H1 (cell line): ENCODE measurements at regions not wholly inside any gene's neighbourhood (a gene's known extent, or its start where the extent isn't known, plus 50 kb on each side); places are given as distances from the start of the nearest gene placed in this dataset.

Experiments
- CTCF ChIA-PET: fragments of 300-600 bp; sonication (Branson Sonifier 250); formaldehyde crosslinking; loops from one replicate; lab custom pipeline; 2021; ENCODE audit not compliant: partially characterized antibody; lab: Charles Lee
- POLR2A ChIA-PET: fragments of 300-600 bp; sonication (Branson Sonifier 250); formaldehyde crosslinking; loops from one replicate; lab custom pipeline; 2021; ENCODE audit warnings: inconsistent platforms; ENCODE audit not compliant: partially characterized antibody; lab: Charles Lee
- DNase-seq, 2 experiments: peaks; one replicate each; pipeline versions ENCODE4 v3.0.0 to v3.0.0-alpha.2; 2010 to 2022; ENCODE audit warnings: low spot score in 2 of 2, low read depth in 1 of 2, mixed read lengths in 1 of 2
- FAIRE-seq: peaks from 2 replicates; lab custom pipeline; 2011; peaks lifted over from hg19 to GRCh38; lab: Jason Lieb, UNC
- H2AFZ ChIP-seq: 2 replicates; pipeline ENCODE4 v1.8.1; 2012; ENCODE audit warnings: low read length, inconsistent platforms
- H2AK5ac ChIP-seq: 2 replicates; pipeline ENCODE4 v1.6.1; 2013; ENCODE audit warnings: low read depth, low read length
- H2BK120ac ChIP-seq: replicated peaks from 2 replicates; pipeline ENCODE3; 2013; ENCODE audit warnings: low read depth, low read length, inconsistent platforms
- H2BK12ac ChIP-seq: 2 replicates; pipeline ENCODE4 v1.6.1; 2013; ENCODE audit warnings: low read depth, low read length
- H2BK15ac ChIP-seq: 2 replicates; pipeline ENCODE4 v1.6.1; 2013; ENCODE audit warnings: low read length
- H2BK20ac ChIP-seq: 2 replicates; pipeline ENCODE4 v1.6.1; 2013; ENCODE audit warnings: low read length
- H2BK5ac ChIP-seq: 2 replicates; pipeline ENCODE4 v1.6.1; 2013; ENCODE audit warnings: low read depth, low read length
- H3K14ac ChIP-seq: 2 replicates; pipeline ENCODE4 v1.6.1; 2013; ENCODE audit warnings: inconsistent platforms; ENCODE audit not compliant: insufficient read length
- H3K18ac ChIP-seq: 2 replicates; pipeline ENCODE4 v1.6.1; 2013; ENCODE audit warnings: low read length; ENCODE audit errors: extremely low read depth
- H3K23ac ChIP-seq: 2 replicates; pipeline ENCODE4 v1.6.1; 2013; ENCODE audit warnings: inconsistent platforms; ENCODE audit not compliant: insufficient read length
- H3K23me2 ChIP-seq: 2 replicates; pipeline ENCODE4 v1.6.1; 2013; ENCODE audit warnings: low read depth, low read length
- H3K27ac ChIP-seq: 2 replicates; pipeline ENCODE4 v1.6.1; 2011; ENCODE audit warnings: low read depth, low read length, inconsistent platforms
- H3K27me3 ChIP-seq, 4 experiments: replicated peaks in 1 of 4; 1 replicate in 1 of 4; 2 replicates in 3 of 4; pipeline versions ENCODE4 v1.6.1 to v1.8.1; 2011 to 2013; ENCODE audit warnings: low read length in 3 of 4, mild to moderate bottlenecking in 3 of 4, inconsistent platforms in 2 of 4, mixed read lengths in 2 of 4, moderate library complexity in 1 of 4; ENCODE audit not compliant: control insufficient read depth in 3 of 4, insufficient read depth in 3 of 4; ENCODE audit errors: extremely low read depth in 1 of 4
- H3K36me3 ChIP-seq, 4 experiments: 2 replicates each; pipeline versions ENCODE4 v1.6.1 to v1.8.1; 2011 to 2013; ENCODE audit warnings: mild to moderate bottlenecking in 4 of 4, low read length in 3 of 4, moderate library complexity in 2 of 4, control low read depth in 1 of 4, inconsistent platforms in 1 of 4; ENCODE audit not compliant: insufficient read depth in 4 of 4, control insufficient read depth in 2 of 4
- H3K4ac ChIP-seq: replicated peaks from 2 replicates; pipeline ENCODE3; 2013; ENCODE audit warnings: low read length, low read depth, mixed read lengths, inconsistent platforms; ENCODE audit not compliant: insufficient read length
- H3K4me1 ChIP-seq, 4 experiments: replicated peaks in 1 of 4; 1 replicate in 1 of 4; 2 replicates in 3 of 4; pipeline versions ENCODE4 v1.6.1 to v1.8.1; 2011 to 2013; ENCODE audit warnings: low read length in 3 of 4, inconsistent platforms in 2 of 4, mixed read lengths in 1 of 4; ENCODE audit not compliant: insufficient read depth in 4 of 4, control insufficient read depth in 3 of 4
- H3K4me2 ChIP-seq, 2 experiments: 2 replicates each; pipeline versions ENCODE4 v1.6.1 to v1.8.1; 2011 to 2013; ENCODE audit warnings: low read depth in 2 of 2, low read length in 2 of 2, control low read depth in 1 of 2, inconsistent platforms in 1 of 2, mild to moderate bottlenecking in 1 of 2; ENCODE audit not compliant: insufficient read depth in 1 of 2
- H3K4me3 ChIP-seq, 4 experiments: fragments of 200-600, 300-600 bp in 1 of 4; sonication (generic), shearing (Covaris generic), sonication (Bioruptor Twin) in 1 of 4; 2 replicates each; pipeline versions ENCODE4 v1.5.1 to v1.8.1; 2011 to 2016; ENCODE audit warnings: low read length in 4 of 4, low read depth in 3 of 4, control low read depth in 2 of 4, inconsistent platforms in 2 of 4, mild to moderate bottlenecking in 2 of 4, mixed read lengths in 1 of 4, moderate library complexity in 1 of 4; ENCODE audit not compliant: insufficient read depth in 2 of 4; ENCODE audit errors: extremely low read depth in 1 of 4
- H3K56ac ChIP-seq: replicated peaks from 2 replicates; pipeline ENCODE3; 2013; ENCODE audit warnings: low read depth, mild to moderate bottlenecking, mixed read lengths, low read length, inconsistent platforms; ENCODE audit not compliant: insufficient read length
- H3K79me1 ChIP-seq: 2 replicates; pipeline ENCODE4 v1.6.1; 2013; ENCODE audit warnings: low read depth, low read length, control low read depth
- H3K79me2 ChIP-seq, 2 experiments: 2 replicates each; pipeline versions ENCODE4 v1.6.1 to v1.8.1; 2012 to 2013; ENCODE audit warnings: low read length in 2 of 2, mild to moderate bottlenecking in 2 of 2, inconsistent platforms in 1 of 2; ENCODE audit not compliant: insufficient read depth in 2 of 2, control insufficient read depth in 1 of 2
- H3K9ac ChIP-seq, 4 experiments: replicated peaks in 1 of 4; 1 replicate in 1 of 4; 2 replicates in 3 of 4; pipeline versions ENCODE4 v1.6.1 to v1.8.1; 2011 to 2013; ENCODE audit warnings: low read depth in 3 of 4, low read length in 3 of 4, control low read depth in 2 of 4, mild to moderate bottlenecking in 2 of 4, moderate library complexity in 2 of 4, inconsistent platforms in 1 of 4; ENCODE audit errors: extremely low read depth in 1 of 4
- H3K9me3 ChIP-seq, 2 experiments: 2 replicates each; pipeline versions ENCODE4 v1.6.1 to v1.8.1; 2012 to 2013; ENCODE audit warnings: mild to moderate bottlenecking in 2 of 2, moderate library complexity in 2 of 2, control low read depth in 1 of 2, inconsistent platforms in 1 of 2, low read depth in 1 of 2, low read length in 1 of 2, mixed read lengths in 1 of 2; ENCODE audit not compliant: insufficient read depth in 2 of 2
- H4K20me1 ChIP-seq, 2 experiments: replicated peaks in 1 of 2; 2 replicates each; pipeline versions ENCODE3 to v1.8.1; 2011 to 2013; ENCODE audit warnings: inconsistent platforms in 2 of 2, low read length in 2 of 2, mild to moderate bottlenecking in 1 of 2; ENCODE audit not compliant: insufficient read depth in 2 of 2, control insufficient read depth in 1 of 2
- H4K5ac ChIP-seq: 2 replicates; pipeline ENCODE4 v1.6.1; 2013; ENCODE audit warnings: low read length, low read depth, mixed read lengths, inconsistent platforms; ENCODE audit not compliant: insufficient read length
- H4K8ac ChIP-seq: 2 replicates; pipeline ENCODE4 v1.8.0; 2013; ENCODE audit warnings: mild to moderate bottlenecking, moderate library complexity, low read length, inconsistent platforms; ENCODE audit not compliant: insufficient read depth; ENCODE audit errors: extremely low read depth
- H4K91ac ChIP-seq: replicated peaks from 2 replicates; pipeline ENCODE3; 2013; ENCODE audit warnings: low read length, mixed read lengths, inconsistent platforms; ENCODE audit not compliant: insufficient read length
- ASH2L ChIP-seq: fragments of 200-600, 300-600 bp; sonication (generic); IDR thresholded peaks from one replicate; pipeline ENCODE4 v1.7.1; 2017; ENCODE audit warnings: low read length
- CBX8 ChIP-seq: fragments of 300-800, 300-1000 bp; sonication (generic); IDR thresholded peaks from 2 replicates; pipeline ENCODE4 v1.7.1; 2016; ENCODE audit warnings: low read depth, low read length, borderline replicate concordance
- JUND ChIP-seq: IDR thresholded peaks from 2 replicates; pipeline ENCODE4 v1.6.1; 2011; ENCODE audit warnings: mild to moderate bottlenecking, improper control_type of control experiment, low read length
- RBBP5 ChIP-seq: IDR thresholded peaks from 2 replicates; pipeline ENCODE4 v1.7.1; 2012; ENCODE audit warnings: low read depth, mild to moderate bottlenecking, inconsistent platforms, low read length, moderate library complexity, borderline replicate concordance
- RFX5 ChIP-seq: IDR thresholded peaks from 2 replicates; pipeline ENCODE4 v1.6.1; 2011; ENCODE audit warnings: low read depth, low read length, improper control_type of control experiment, borderline replicate concordance
- SIN3A ChIP-seq, 2 experiments: IDR thresholded peaks in 1 of 2; conservative IDR thresholded peaks in 1 of 2; 2 replicates each; pipeline ENCODE4 v1.6.1; 2011 to 2012; ENCODE audit warnings: low read length in 2 of 2, improper control_type of control experiment in 1 of 2, low read depth in 1 of 2, mild to moderate bottlenecking in 1 of 2
- SP1 ChIP-seq: IDR thresholded peaks from 2 replicates; pipeline ENCODE4 v1.6.1; 2011; ENCODE audit warnings: low read depth, low read length
- SRF ChIP-seq: IDR thresholded peaks from 2 replicates; pipeline ENCODE4 v1.6.1; 2011; ENCODE audit warnings: mild to moderate bottlenecking, low read depth, low read length, moderate library complexity
- TAF7 ChIP-seq: optimal IDR thresholded peaks from 2 replicates; pipeline ENCODE3; 2011; ENCODE audit warnings: low read depth, mild to moderate bottlenecking, inconsistent platforms, low read length, moderate library complexity, borderline replicate concordance
- WGBS, 2 experiments: shearing (Covaris generic) in 1 of 2; methylation state at CpG; one replicate each; pipeline versions ENCODE4 v1.1.6 to v1.1.7; 2013 to 2015; ENCODE audit warnings: low lambda C conversion rate in 2 of 2, mixed read lengths in 2 of 2, inconsistent platforms in 1 of 2, low coverage in 1 of 2, missing lambda C conversion rate in 1 of 2; ENCODE audit not compliant: insufficient replicate concordance in 2 of 2, insufficient coverage in 1 of 2, insufficient read length in 1 of 2; ENCODE audit errors: extremely low coverage in 1 of 2, missing lambda C conversion rate in 1 of 2; 5-methylcytosine and 5-hydroxymethylcytosine counted together
- TF ChIP-seq, protein P1 (sequence below): IDR thresholded peaks from 2 replicates; pipeline ENCODE4 v1.6.1; 2012; ENCODE audit warnings: inconsistent platforms

- 66% methylated on average over 3 of the region's 3 CpGs; no CpG with 5 or more reads in 1 of the 2 experiments for WGBS, 2 experiments
- H3K9ac ChIP-seq: no peak overlapping the region
- H2BK20ac ChIP-seq: no peak overlapping the region
- FAIRE-seq (no peak), DNase-seq (no peak)
- no peak overlapping the region for H2BK12ac ChIP-seq
- no peak overlapping the region for H2BK15ac ChIP-seq
- H3K23ac ChIP-seq: no peak overlapping the region
- no peak overlapping the region for H2BK5ac ChIP-seq
- H2BK120ac ChIP-seq: no peak overlapping the region
- no peak overlapping the region for H3K4ac ChIP-seq
- H4K20me1 ChIP-seq: no peaks in the 10 kb centered on the region
- H3K27ac ChIP-seq: no peak overlapping the region
- TF ChIP-seq SP1 (no peak), RFX5 (no peak), TAF7 (no peak), SIN3A (conservative IDR thresholded peaks at IDR 0.05 in 1 of 2, IDR thresholded peaks at IDR 0.05 in 1 of 2; ENCODE audit: low read depth in 1 of 2, low read length in 2 of 2) (no peak), RBBP5 (no peak), SRF (no peak), ASH2L (no peak), JUND (no peak), CBX8 (no peak)
- TF ChIP-seq, protein P1, sequence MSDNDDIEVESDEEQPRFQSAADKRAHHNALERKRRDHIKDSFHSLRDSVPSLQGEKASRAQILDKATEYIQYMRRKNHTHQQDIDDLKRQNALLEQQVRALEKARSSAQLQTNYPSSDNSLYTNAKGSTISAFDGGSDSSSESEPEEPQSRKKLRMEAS: no peak
- no peaks in the 10 kb centered on the region for H3K23me2 ChIP-seq
- ChIA-PET CTCF (no interaction called here), POLR2A (no interaction called here)
- no peak overlapping the region for H2AFZ ChIP-seq
- no peak overlapping the region for H4K91ac ChIP-seq
- H3K4me2 ChIP-seq: no peak overlapping the region
- no peak overlapping the region for H4K5ac ChIP-seq
- H3K18ac ChIP-seq: no peak overlapping the region
- no peaks in the 10 kb centered on the region for H3K27me3 ChIP-seq
- H4K8ac ChIP-seq: no peak overlapping the region
- H3K14ac ChIP-seq: no peak overlapping the region
- no peak overlapping the region for H2AK5ac ChIP-seq
- H3K36me3 ChIP-seq: no peaks in the 10 kb centered on the region
- H3K56ac ChIP-seq: no peak overlapping the region
- H3K9me3 ChIP-seq: no peaks in the 10 kb centered on the region
- H3K79me1 ChIP-seq: no peaks in the 10 kb centered on the region
- no peak overlapping the region for H3K4me3 ChIP-seq
- H3K4me1 ChIP-seq: no peaks in the 10 kb centered on the region
- H3K79me2 ChIP-seq: no peaks in the 10 kb centered on the region
These were observed 359.2 kb downstream of the FBXW7 start for GRCh38 chr4:152176627-152177214.
